GM21717 (cell line): ENCODE measurements at regions not wholly inside any gene's neighbourhood (a gene's known extent, or its start where the extent isn't known, plus 50 kb on each side); places are given as distances from the start of the nearest gene placed in this dataset.
"Not testable (repeated sequence)": the region's sequence is repeated elsewhere in the genome, so short reads cannot be mapped to it uniquely, and the experiment has no call there.

Experiments
- ATAC-seq: cut with Tn5 transposase; IDR thresholded peaks from one replicate; pipeline ENCODE4 v1.9.1; 2021; ENCODE audit warnings: mild to moderate bottlenecking, moderate library complexity; ENCODE audit not compliant: unreplicated experiment

DNA sequence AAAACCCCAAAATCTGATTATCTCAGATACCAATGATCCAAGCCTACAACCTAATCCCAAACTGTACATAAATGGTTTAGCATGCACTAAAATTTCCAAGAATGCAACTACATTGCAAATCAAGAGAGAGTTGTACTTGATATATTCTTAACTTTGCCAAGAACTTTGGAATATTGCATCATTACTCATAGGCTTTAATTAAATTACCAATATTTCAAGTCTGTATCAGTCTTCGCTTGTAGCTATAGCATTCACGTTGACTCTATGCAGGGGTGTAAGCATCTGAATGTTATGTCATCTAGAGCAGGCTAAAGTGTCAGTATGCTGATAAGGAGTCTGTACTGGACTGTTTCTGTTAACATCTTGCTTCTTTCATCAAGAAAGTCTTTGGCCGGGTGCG is 56.3 kb downstream of the FOXI3 start:
- ATAC-seq = no peak

DNA sequence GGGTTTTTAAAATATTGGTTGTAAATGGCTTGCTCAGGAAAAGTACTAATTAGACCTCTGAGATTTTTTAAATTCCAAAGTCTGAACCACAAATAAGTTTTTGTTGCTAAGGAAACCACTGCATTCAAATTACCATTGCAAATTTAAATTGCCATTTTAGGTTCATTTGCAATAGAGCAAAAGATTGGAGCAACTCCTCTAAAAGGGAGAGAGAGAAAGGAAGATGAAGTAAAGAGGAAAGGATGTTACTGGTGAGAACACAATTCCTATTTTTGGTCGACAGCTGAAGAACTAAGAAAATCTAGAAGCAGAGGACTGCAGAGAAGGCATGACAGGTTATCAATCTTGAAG is 74.9 kb downstream of the FOXI3 start:
- no peak for ATAC-seq

DNA sequence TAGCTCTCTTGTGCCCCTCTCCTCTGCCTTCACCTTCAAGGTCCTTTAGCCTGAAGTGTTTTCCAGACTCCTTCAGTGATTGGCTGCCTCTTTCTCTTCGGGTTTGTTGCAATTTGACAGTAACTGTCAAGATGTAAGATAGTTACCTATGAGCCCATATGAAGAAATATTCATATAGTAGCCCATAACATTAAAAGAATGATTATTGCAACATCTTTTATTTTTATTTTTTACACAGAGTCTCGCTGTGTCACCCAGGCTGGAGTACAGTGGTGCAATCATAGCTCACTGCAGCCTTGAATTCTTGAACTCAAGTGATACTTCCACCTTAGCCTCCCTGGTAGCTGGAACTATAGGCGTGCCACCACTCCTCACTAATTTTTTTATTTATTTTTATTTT is 80.5 kb downstream of the FOXI3 start:
- no peak for ATAC-seq

DNA sequence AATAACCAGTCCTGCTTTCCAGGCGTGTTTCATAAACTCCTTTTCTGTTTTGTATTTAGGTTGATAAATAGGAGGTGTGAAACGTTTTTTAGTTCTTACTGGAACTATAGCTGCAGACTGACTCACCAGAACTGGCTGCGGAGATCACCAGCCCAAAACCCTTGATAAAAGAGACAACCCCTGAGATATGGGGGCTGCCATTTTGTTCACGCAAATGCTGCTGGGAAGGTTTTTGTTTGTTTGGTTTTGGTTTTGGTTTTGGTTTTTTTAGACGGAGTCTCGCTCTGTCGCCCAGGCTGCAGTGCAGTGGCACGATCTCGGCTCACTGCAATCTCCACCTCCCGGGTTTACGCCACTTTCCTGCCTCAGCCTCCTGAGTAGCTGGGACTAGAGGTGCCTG is 87.1 kb downstream of the FOXI3 start:
- ATAC-seq = not testable (repeated sequence)

DNA sequence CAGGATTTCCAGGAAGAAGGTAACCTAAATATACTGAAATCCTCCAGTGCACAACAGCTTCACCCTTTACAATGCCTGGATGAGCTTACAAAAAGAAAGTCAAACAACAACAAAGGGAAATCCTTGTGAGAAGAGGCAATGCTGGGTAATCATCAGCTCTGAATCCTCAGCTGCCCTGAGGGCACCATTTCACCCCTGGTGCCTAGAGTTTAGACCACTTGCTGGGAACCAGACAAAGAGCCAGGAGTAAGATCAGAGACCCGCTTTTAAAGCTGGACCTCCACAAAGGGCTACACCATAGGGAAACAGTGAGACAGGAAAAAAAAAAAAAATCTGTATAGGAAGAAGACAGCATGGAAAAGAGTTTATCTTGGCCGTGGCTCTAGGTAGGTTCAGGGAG is 97.0 kb downstream of the FOXI3 start:
- no peak for ATAC-seq

DNA sequence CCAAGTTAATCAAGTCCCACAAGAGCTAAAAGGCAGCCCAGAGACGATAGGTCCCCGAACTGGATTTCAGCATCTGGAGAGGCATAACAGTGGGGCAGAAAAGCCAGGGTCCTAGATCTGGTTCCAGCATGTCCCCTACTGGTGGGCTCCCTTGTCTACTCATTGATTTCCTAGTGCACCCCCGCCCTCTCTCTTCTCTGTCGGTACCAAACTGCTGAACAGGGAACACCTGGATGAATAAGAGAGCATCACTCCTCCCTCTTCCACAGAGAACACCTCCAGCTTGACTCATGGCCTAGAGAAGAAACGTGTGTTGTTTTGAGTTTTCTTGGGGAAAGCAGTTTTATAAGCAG is 101.3 kb downstream of the FOXI3 start:
- no peak for ATAC-seq

DNA sequence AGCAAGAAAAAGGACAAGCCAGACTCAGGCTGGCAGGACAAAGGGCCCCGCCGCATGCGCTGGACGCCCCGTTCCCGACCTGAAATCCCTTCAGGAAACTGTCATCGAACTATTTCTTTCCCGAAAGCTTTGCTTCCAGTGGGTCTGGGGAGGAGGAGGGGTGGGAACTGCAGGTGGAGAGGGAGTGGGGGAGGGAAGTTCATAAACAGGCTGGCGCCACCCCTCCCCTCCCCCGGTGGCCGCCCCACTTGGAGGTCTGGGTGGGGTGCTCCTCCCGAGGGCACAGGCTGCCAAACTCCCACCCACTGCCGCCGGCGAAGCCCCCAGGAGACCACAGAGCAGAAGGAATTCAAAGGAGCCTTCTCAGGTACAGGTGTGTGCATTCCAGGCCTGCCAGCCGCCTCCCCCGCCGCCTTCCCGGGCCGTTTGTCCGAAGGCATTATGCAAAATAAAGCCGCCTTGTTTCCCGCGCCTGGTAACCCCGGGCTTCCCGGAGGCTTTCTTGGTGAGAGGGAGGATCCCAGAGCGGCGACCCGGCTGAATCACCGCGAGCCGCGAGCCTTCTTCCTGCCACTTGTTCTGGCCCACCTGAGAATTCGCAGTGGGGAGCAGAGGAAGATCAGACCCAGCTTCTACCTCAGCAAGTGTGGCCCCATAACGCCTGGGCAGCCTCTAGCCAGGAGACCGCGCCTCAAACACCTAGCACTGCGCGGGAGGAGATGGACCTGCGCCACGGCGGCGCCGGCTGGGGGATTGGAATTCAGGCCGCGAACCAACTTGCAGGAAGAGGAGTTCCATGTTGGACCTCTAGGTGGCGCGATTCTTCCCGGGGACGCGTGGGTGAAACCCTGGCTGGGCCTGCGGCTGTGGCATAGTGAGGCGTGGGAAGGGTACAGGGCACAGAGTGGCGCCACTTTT is 101.9 kb downstream of the FOXI3 start:
- no peak for ATAC-seq

DNA sequence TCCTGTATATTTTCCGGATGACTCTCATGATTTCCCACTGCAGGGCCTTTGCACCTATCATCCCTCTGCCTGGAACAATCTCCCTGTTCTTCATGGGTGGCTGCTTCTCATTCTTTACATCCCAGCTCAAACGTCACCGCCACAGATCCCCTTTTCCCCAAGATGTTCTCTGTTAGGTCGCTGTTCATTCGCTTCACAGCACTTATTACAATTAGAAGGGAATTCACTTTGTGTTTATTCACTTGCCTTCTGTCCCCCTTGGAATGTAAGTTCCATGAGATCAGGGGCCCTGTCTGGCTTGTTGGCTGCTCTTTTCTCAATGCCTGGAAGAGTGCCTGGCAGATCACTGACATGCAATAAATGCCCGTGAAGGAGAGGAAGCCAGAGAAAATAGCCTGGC is 106.7 kb downstream of the FOXI3 start:
- no peak for ATAC-seq

DNA sequence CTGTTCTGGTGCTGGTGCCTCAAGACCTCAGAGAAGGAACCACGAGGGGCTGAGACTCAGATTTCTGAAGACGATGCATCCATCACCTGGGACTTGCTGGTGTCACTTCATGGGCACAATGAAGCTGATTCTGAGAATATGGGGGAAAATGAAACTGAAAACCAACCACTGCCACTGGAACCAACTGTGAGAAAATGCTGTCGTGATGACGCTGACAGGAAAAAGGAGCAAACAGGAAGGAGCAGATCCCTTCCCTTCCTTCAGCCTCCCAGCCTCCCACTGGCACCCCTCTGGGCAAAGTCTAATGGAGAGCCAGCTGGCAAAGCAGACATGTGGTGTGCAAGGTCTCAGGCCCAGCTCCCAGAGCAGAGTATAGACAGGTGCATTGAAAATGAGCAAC is 109.7 kb downstream of the FOXI3 start:
- ATAC-seq = no peak

DNA sequence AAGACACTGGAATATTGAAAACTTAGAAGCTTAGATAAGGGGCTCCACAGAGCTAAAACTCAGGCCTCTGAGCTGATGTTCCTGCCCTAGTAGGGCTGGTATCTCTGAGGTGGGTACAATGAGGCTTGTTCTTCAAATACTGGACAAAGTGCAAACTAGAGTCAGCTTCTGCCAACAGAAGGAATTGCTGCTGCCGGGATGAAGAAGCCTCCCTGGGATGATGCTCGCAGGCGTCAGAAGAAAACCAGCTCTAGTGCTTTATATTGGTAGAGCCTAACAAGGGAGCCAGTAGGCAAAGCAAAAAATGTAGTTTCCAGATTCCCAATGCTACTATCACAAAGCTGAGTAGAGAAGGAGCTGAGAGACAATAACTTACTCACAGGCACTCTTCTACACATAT is 118.1 kb downstream of the FOXI3 start:
- ATAC-seq = no peak

DNA sequence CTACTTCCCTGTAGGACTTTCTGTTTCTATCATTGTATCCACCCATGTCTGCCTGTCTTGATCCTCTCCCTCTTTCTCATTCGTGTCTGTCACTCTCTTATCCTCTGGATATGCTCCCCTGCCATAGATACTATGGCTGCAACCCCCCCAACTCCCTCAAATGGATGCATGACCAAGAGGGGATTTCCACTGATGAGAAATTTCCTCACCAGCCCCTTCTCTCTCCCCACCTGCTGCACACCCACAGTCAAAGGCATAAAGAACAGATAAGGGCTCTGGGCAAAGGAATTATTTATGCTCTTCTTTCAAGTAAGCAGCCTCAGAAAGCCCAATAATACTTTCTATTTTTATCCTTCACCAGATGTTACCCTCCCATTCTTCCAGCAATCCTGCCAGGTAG is 121.3 kb downstream of the FOXI3 start:
- ATAC-seq = no peak

DNA sequence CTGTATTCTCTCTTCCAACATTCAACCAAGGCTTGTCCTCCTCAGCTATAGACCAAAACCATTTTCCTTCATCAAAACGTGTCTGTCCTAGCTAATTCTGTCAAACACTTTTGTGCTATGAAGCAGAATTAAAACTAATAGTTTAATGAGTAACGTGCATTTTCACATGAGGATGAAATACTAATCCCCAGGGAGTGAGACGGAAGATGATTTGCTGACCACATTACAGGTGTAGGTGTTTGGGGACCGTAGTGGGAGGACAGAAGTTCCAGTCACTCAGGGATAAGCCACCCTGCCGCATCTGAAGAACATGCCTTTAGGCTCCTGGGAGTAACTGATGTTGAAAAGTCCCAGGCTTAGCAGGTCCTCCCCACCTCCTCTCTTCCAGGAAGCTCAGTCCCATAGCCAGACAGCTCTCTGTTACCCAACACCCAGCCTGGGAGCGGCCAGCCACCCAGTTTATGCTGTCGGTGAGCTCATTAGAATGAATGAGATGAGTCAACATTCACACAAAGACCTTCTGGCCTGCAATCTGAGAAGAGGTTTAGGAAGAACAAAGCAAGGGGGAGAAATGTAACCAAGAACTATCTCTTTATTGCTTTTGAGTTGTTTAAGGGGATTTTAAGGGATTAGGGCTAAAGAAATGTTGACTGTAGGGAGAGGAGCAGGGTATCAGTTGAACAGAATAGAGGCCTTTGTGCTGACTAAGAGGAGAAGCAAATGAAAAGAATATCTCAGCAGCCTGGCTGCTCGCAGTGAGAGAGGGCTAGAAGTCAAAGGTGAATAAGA is 122.5 kb downstream of the FOXI3 start:
- peak; percentile 86 for ATAC-seq

DNA sequence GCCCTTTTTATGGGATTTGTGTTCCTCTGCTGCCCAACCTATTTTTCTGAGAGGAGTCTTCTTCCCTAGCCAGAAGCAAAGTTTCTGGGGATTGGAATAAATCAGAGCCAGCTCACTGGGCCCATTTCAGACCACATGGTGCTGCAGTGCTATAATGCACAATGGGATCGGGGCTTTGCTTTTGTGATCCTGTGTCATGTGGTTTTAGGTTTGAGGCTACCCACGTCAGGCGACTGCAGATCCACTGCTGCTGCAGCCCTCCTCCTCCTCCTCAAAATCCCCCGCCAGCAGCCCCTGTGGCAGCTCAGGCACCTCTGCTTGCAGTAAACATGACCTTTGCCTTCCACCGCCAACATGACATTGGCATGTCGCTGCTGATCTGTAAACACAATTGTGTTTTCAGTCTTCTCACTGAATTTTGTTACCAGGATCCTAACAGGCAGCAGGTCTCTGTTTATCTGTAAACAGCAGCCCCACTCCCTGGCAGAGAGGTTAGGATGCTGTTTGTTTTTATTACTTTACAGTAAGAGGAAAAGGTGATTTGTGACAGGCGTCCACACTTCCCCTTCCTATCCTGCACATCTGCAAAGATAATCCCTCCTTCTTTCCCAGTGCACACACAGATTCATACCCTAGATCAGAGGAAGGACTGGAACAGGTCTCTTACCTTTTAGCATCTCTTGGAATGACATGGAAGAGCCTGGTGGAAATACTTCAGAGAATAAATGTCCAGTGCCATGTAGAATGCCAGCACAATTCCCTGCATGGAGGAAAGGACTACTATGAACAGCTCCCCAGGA is 130.8 kb downstream of the FOXI3 start:
- no peak for ATAC-seq

DNA sequence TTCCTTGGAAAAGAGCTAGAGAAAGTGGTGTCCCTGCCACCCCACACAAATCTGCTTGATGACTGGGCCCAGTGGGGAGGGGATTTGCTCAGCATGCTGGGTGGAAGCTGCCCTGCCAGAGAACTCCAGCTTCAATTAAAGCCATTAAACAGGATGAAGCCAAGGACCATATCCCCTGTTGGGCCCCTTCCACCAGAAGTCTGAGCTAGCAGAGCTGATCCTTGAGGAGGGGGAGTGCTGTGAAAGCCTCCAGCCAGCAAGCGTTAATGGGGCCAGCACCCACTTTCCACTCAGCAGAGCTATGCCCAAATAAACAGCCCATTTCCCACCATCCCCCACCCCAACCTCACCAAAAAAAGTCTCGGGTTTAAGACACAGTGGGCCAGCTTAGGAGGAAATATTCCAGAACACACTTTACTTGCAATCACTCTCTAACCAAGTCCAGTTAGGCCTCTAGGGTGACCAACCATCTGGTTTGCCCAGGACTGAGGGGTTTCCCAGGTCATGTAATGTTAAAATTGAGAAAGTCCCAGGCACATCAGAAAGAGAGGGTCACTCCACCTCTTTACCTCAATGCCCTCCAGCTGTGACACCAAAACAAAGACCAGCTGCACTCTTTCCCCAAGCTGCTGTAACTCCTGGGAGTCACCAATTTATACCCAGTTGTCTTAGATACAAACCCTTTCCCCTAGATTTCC is 132.3 kb downstream of the FOXI3 start:
- no peak for ATAC-seq

DNA sequence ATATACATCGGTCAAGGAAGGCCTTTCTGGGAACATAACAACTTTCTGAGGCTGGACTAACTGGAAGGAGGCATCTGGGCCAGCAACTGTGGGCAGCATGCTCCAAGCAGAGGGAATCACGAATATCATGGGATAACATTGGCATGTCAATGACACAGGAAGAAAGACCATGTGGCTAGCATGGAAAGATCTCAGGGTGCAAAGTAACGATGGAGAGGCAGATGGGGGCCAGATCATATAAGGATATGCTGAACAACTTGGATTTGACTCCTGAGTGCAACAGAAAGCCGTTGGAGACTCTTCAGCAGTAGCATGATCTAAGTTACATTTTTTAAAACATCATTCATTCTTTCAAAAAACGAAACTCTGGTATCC is 133.6 kb downstream of the FOXI3 start:
- ATAC-seq = no peak

DNA sequence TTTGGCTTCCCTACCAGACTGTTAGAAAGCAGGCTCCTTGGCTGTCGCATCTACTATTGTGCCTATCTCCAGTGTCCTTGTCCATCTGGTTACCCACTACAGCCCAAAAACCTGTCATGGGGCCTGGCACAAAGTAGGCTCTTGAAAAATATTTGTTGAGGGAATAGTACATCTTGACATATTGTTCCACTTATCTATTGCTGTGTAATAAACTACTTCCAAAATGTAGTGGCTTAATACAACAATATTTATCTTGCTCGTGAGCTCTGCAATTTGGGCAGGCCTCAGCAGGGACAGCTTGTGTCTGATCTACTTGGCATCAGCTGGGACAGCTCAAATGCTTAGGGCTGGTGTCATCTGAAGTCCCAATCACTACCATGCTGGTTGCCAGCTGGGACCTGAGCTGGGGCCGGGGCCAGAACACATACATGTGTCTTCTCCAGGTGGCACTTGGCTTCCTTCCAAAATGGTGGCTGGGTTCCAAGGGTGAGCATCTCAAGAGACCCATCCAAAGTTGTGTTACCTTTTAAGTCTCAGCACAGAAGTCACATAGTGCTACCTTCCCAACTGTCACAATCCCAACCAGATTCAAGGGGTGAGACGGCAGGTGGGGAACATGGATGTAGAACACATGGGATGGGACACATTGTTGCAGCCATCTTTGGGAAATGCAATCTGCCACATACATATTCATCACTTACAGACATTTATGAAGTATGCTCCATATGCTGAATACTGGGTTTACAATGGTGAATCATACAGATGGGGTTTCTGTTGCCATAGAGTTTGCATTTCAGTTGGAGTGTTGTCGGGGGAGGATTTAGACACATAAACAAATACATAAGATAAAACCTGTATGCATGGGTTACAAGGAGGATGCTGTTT is 134.2 kb downstream of the FOXI3 start:
- ATAC-seq = no peak

DNA sequence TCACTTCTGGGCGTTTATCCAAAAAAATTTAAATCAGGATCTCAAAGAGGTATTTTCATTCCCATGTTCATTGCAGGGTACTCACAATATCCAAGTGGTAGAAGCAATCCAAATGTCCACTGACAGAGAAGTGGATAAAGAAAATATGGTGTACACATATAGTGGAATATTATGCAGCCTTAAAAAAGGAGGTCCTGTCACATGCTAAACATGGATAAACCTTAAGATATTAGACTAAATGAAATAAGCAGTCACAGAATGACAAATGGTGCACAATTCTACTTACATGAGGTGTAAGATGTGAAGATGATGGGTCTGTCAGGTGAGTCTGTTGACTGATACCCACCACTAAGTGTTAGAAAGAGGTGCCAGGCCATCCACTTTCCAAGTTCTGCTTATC is 140.6 kb downstream of the THNSL2 start:
- no peak for ATAC-seq

DNA sequence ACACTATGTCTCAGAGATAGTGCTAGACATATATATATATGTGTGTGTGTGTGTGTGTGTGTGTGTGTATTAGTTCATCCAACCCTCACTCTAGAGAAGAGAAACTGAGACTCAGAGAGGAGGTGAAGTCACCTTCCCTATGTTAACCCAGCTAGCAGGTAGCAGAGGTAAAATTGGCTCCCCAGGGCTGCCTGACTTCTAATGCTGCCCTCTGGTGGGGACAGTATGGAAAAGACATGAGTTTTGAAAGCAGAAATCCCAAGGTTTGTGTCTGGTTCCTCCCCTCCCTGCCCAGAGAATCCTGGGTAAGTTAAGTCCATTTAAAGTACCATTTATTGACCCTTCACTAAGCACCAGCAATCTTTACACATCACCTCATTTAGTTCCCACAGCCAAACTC is 137.7 kb downstream of the THNSL2 start:
- no peak for ATAC-seq

DNA sequence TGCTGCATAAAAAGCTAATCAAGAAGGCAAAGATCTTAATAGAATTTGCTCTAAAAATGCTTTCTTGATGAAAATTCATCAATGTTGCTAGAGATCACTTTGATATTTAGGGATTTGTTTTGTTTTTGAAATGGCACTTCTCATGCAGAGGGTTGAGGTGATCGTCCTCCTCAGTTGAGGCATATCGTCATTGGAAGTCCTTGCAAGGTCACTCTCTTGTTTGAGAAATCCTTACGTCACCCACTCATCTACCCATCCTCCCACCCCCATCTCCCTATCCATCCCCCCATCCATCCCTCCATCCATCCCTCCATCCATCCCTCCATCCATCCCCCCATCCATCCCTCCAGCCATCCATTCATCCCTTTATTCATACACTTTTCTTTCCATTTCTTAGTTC is 133.7 kb downstream of the THNSL2 start:
- ATAC-seq = no peak

DNA sequence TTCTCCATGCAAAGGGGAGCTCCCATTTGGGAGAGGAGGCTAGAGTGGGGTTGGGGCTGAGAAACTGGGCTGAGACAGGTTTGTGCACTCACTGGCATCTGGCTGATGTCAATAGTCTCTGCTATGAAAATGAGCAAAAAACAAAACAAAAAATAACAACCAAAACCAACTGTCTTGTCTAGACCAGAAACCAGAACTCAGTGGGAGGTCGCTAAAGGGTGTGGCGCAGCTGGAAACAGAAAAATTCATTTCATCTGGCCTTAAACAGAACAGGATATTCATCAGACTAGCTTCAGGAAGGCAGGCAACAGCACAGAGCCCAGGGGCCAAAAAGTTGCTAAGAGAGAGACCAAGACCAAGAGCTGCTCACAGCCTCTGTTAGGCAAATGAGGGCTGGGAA is 126.1 kb downstream of the THNSL2 start:
- peak; percentile 62 for ATAC-seq
